Colonic mucosa (tissue), 4 donors: ENCODE measurements at regions not wholly inside any gene's neighbourhood (a gene's known extent, or its start where the extent isn't known, plus 50 kb on each side); places are given as distances from the start of the nearest gene placed in this dataset.

Source experiments
- DNase-seq: peaks from one replicate; pipeline ENCODE4 v3.0.0-alpha.2; 2020
- H3K27ac ChIP-seq: fragments of 200-600 bp; one replicate; pipeline ENCODE4 v1.8.0; 2021
- H3K27me3 ChIP-seq: fragments of 200-600 bp; one replicate; pipeline ENCODE4 v1.8.0; 2021
- H3K36me3 ChIP-seq: fragments of 200-600 bp; one replicate; pipeline ENCODE4 v1.8.0; 2021
- H3K4me1 ChIP-seq: fragments of 200-600 bp; one replicate; pipeline ENCODE4 v1.8.0; 2021; ENCODE audit warnings: mild to moderate bottlenecking
- H3K4me3 ChIP-seq: fragments of 200-600 bp; one replicate; pipeline ENCODE4 v1.8.0; 2021
- H3K9ac ChIP-seq, 2 donors: one replicate each; pipeline ENCODE4 v1.7.0; 2013; ENCODE audit warnings: control low read depth in 2 of 2, low read depth in 2 of 2, low read length in 2 of 2
- H3K9me3 ChIP-seq: fragments of 200-600 bp; one replicate; pipeline ENCODE4 v1.8.0; 2021
- CTCF ChIP-seq: fragments of 200-600 bp; IDR thresholded peaks from one replicate; pipeline ENCODE4 v1.8.0; 2022; ENCODE audit warnings: antibody characterized with exemption, mild to moderate bottlenecking
- intact Hi-C: fragments of 100-400 bp; cut with DNase I; formaldehyde crosslinking; loops from one replicate; pipeline ENCODE4 v1.14.1; 2022
- donor health status: healthy.
- donor health status: DM: no; HTN: no; CAD: no.
- donor health status: DM: no; HTN: no; CAD: no.

- Histone ChIP-seq H3K9me3 (no peaks in the 10 kb centered on the region), H3K9ac (no peak overlapping the region), H3K36me3 (no peaks in the 10 kb centered on the region), H3K4me1 (no peaks in the 10 kb centered on the region), H3K27me3 (no peaks in the 10 kb centered on the region), H3K27ac (no peak overlapping the region), H3K4me3 (no peak overlapping the region)
- no peak for TF ChIP-seq CTCF
- DNase-seq, result no peak
- intact Hi-C loops, result no loop called here
These were observed 306.7 kb upstream of the MTNR1B start for GRCh38 chr11:92662601-92663360.

- Histone ChIP-seq H3K4me3 (no peak overlapping the region), H3K9me3 (no peaks in the 10 kb centered on the region), H3K4me1 (no peaks in the 10 kb centered on the region), H3K27ac (no peak overlapping the region), H3K36me3 (no peaks in the 10 kb centered on the region), H3K27me3 (no peaks in the 10 kb centered on the region), H3K9ac (no peak overlapping the region)
- no peak for DNase-seq
- TF ChIP-seq CTCF, result no peak
- intact Hi-C loops, result no loop called here
These were observed 305.9 kb upstream of the MTNR1B start for GRCh38 chr11:92663539-92663938.

- no peak for TF ChIP-seq CTCF
- DNase-seq, result no peak
- H3K9ac ChIP-seq, result no peak overlapping the region
- H3K36me3 ChIP-seq, result no peaks in the 10 kb centered on the region
- no peaks in the 10 kb centered on the region for H3K27me3 ChIP-seq
- H3K27ac ChIP-seq, result no peak overlapping the region
- no peaks in the 10 kb centered on the region for H3K9me3 ChIP-seq
- H3K4me3 ChIP-seq, result no peak overlapping the region
- H3K4me1 ChIP-seq, result no peaks in the 10 kb centered on the region
- intact Hi-C loops, result no loop called here
These were observed 301.8 kb upstream of the MTNR1B start for GRCh38 chr11:92667486-92668152.

- no peak overlapping the region for H3K27ac ChIP-seq
- H3K36me3 ChIP-seq, result no peaks in the 10 kb centered on the region
- intact Hi-C loops, result no loop called here
These were observed 299.1 kb upstream of the MTNR1B start for GRCh38 chr11:92670308-92670890.

GRCh38 chr11:92671081-92671480 lies 298.4 kb upstream of the MTNR1B start:
- H3K36me3 ChIP-seq, result no peaks in the 10 kb centered on the region
- no peak overlapping the region for H3K9ac ChIP-seq
- H3K27ac ChIP-seq, result no peak overlapping the region
- H3K27me3 ChIP-seq, result no peaks in the 10 kb centered on the region
- no peaks in the 10 kb centered on the region for H3K9me3 ChIP-seq
- H3K4me1 ChIP-seq, result no peaks in the 10 kb centered on the region
- H3K4me3 ChIP-seq, result no peak overlapping the region
- intact Hi-C loops, result no loop called here
- TF ChIP-seq CTCF, result no peak
- no peak for DNase-seq

More at GRCh38 chr11:92670308-92670890, 299.1 kb upstream of the MTNR1B start:
- no peak for TF ChIP-seq CTCF
- H3K4me1 ChIP-seq, result no peaks in the 10 kb centered on the region
- no peaks in the 10 kb centered on the region for H3K27me3 ChIP-seq
- no peak overlapping the region for H3K9ac ChIP-seq
- H3K9me3 ChIP-seq, result no peaks in the 10 kb centered on the region
- no peak overlapping the region for H3K4me3 ChIP-seq
- no peak for DNase-seq
